K562 (cell line): ENCODE measurements at regions not wholly inside any gene's neighbourhood (a gene's known extent, or its start where the extent isn't known, plus 50 kb on each side); places are given as distances from the start of the nearest gene placed in this dataset.
A peak's percentile ranks its signal among the peaks of the same experiment; 100 is the strongest.

Experiments
- BHLHE40 ChIP-seq: IDR thresholded peaks from 2 replicates; pipeline ENCODE4 v1.6.1; 2011; ENCODE audit warnings: low read length, improper control_type of control experiment
- FOS ChIP-seq: IDR thresholded peaks from 3 replicates; pipeline ENCODE4 v1.6.1; 2011; ENCODE audit not compliant: insufficient read length; ENCODE audit errors: extremely low read depth
- HDAC2 ChIP-seq: fragments of 450-650 bp; IDR thresholded peaks from 2 replicates; pipeline ENCODE4 v1.6.1; 2016; ENCODE audit warnings: mild to moderate bottlenecking
- KLF10 ChIP-seq: fragments of 250-450 bp; sonication (Bioruptor Pico); IDR thresholded peaks from 2 replicates; pipeline ENCODE4 v1.6.1; 2021; ENCODE audit warnings: matching md5 sums
- KLF6 ChIP-seq: fragments of 250-450 bp; sonication (Bioruptor Pico); IDR thresholded peaks from 2 replicates; pipeline ENCODE4 v1.4.0; 2020; ENCODE audit warnings: mild to moderate bottlenecking, moderate library complexity, borderline replicate concordance
- NR2C2 ChIP-seq, 2 experiments: fragments of 200-800 bp in 1 of 2; sonication (Bioruptor generic) in 1 of 2; sonication (generic) in 1 of 2; formaldehyde crosslinking in 1 of 2; IDR thresholded peaks; 2 replicates each; pipeline versions ENCODE4 v1.6.1 to v1.8.0; 2016 to 2022; ENCODE audit warnings: mild to moderate bottlenecking in 1 of 2, missing compliant biosample characterization in 1 of 2, missing genetic modification characterization in 1 of 2, missing genetic modification reagents in 1 of 2
- SPI1 ChIP-seq: IDR thresholded peaks from 2 replicates; pipeline ENCODE4 v1.6.1; 2011; ENCODE audit warnings: low read depth, low read length, control low read depth, borderline replicate concordance
- SRSF3 ChIP-seq: fragments of 200-400 bp; formaldehyde crosslinking; IDR thresholded peaks from 2 replicates; pipeline ENCODE4 v1.6.1; 2016; ENCODE audit warnings: mild to moderate bottlenecking, low read length, moderate library complexity; ENCODE audit not compliant: insufficient read depth
- SUPT5H ChIP-seq: fragments of 450-650 bp; IDR thresholded peaks from 2 replicates; pipeline ENCODE4 v1.6.1; 2016
- TBL1XR1 ChIP-seq, 2 experiments: IDR thresholded peaks; 2 replicates each; pipeline ENCODE4 v1.6.1; 2012; ENCODE audit warnings: improper control_type of control experiment in 2 of 2, low read length in 2 of 2, mild to moderate bottlenecking in 1 of 2
- ZFP1 ChIP-seq: fragments of 450-650 bp; formaldehyde crosslinking; IDR thresholded peaks from 2 replicates; pipeline ENCODE4 v1.4.0; 2020; ENCODE audit warnings: mild to moderate bottlenecking, mixed read lengths
- ZNF133 ChIP-seq: fragments of 250-450 bp; sonication (Bioruptor Pico); IDR thresholded peaks from 2 replicates; pipeline ENCODE4 v1.4.0; 2020; ENCODE audit warnings: mild to moderate bottlenecking
- ZNF197 ChIP-seq: fragments of 200-800 bp; sonication (Bioruptor generic); IDR thresholded peaks from 2 replicates; pipeline ENCODE4 v1.6.1; 2016; ENCODE audit warnings: low read depth, missing genetic modification characterization, missing compliant biosample characterization
- ZNF699 ChIP-seq: fragments of 250-450 bp; sonication (Bioruptor Pico); IDR thresholded peaks from 2 replicates; pipeline ENCODE4 v1.8.0; 2021; ENCODE audit warnings: mild to moderate bottlenecking, moderate library complexity; ENCODE audit not compliant: insufficient replicate concordance
- ZSCAN29 ChIP-seq: fragments of 450-650 bp; IDR thresholded peaks from 2 replicates; pipeline ENCODE4 v1.6.1; 2017
- TF ChIP-seq, protein P1 (sequence below): sonication (generic); formaldehyde crosslinking; IDR thresholded peaks from 2 replicates; pipeline ENCODE4 v1.8.0; 2023; ENCODE audit warnings: missing genetic modification reagents, mild to moderate bottlenecking, borderline replicate concordance
- TF ChIP-seq, protein P2 (sequence below): sonication (generic); formaldehyde crosslinking; IDR thresholded peaks from 2 replicates; pipeline ENCODE4 v1.8.1; 2022; ENCODE audit warnings: missing genetic modification reagents
- TF ChIP-seq, protein P3 (sequence below): sonication (generic); formaldehyde crosslinking; IDR thresholded peaks from 2 replicates; pipeline ENCODE4 v1.8.0; 2023; ENCODE audit warnings: mild to moderate bottlenecking, missing genetic modification reagents
- TF ChIP-seq, protein P4 (sequence below): sonication (generic); formaldehyde crosslinking; IDR thresholded peaks from 2 replicates; pipeline ENCODE4 v1.8.1; 2022; ENCODE audit warnings: missing genetic modification reagents

GRCh38 chr1:157279138-157279801, 141.1 kb upstream of the ETV3 start (continued):
- TF ChIP-seq, protein P1, sequence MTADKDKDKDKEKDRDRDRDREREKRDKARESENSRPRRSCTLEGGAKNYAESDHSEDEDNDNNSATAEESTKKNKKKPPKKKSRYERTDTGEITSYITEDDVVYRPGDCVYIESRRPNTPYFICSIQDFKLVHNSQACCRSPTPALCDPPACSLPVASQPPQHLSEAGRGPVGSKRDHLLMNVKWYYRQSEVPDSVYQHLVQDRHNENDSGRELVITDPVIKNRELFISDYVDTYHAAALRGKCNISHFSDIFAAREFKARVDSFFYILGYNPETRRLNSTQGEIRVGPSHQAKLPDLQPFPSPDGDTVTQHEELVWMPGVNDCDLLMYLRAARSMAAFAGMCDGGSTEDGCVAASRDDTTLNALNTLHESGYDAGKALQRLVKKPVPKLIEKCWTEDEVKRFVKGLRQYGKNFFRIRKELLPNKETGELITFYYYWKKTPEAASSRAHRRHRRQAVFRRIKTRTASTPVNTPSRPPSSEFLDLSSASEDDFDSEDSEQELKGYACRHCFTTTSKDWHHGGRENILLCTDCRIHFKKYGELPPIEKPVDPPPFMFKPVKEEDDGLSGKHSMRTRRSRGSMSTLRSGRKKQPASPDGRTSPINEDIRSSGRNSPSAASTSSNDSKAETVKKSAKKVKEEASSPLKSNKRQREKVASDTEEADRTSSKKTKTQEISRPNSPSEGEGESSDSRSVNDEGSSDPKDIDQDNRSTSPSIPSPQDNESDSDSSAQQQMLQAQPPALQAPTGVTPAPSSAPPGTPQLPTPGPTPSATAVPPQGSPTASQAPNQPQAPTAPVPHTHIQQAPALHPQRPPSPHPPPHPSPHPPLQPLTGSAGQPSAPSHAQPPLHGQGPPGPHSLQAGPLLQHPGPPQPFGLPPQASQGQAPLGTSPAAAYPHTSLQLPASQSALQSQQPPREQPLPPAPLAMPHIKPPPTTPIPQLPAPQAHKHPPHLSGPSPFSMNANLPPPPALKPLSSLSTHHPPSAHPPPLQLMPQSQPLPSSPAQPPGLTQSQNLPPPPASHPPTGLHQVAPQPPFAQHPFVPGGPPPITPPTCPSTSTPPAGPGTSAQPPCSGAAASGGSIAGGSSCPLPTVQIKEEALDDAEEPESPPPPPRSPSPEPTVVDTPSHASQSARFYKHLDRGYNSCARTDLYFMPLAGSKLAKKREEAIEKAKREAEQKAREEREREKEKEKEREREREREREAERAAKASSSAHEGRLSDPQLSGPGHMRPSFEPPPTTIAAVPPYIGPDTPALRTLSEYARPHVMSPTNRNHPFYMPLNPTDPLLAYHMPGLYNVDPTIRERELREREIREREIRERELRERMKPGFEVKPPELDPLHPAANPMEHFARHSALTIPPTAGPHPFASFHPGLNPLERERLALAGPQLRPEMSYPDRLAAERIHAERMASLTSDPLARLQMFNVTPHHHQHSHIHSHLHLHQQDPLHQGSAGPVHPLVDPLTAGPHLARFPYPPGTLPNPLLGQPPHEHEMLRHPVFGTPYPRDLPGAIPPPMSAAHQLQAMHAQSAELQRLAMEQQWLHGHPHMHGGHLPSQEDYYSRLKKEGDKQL, result no peak
- TF ChIP-seq FOS (no peak), BHLHE40 (peak; percentile 65; the same call in 1 of the 2 replicates), TBL1XR1 (IDR thresholded peaks at IDR 0.05; ENCODE audit: low read length in 2 of 2) (peak; percentile 83 to 94; a peak in 2 of 4 replicates), KLF6 (CRISPR knock-in tag) (no peak), SPI1 (no peak), ZSCAN29 (no peak), SRSF3 (no peak), ZNF197 (no peak), ZFP1 (CRISPR knock-in tag) (no peak), SUPT5H (no peak), ZNF133 (CRISPR knock-in tag) (no peak), ZNF699 (CRISPR knock-in tag) (no peak), NR2C2 (CRISPR knock-in tag; IDR thresholded peaks at IDR 0.05) (no peak), NR2C2 (tag; IDR thresholded peaks at IDR 0.05) (no peak), HDAC2 (peak; percentile 87), KLF10 (CRISPR knock-in tag) (no peak)
- TF ChIP-seq, protein P2, sequence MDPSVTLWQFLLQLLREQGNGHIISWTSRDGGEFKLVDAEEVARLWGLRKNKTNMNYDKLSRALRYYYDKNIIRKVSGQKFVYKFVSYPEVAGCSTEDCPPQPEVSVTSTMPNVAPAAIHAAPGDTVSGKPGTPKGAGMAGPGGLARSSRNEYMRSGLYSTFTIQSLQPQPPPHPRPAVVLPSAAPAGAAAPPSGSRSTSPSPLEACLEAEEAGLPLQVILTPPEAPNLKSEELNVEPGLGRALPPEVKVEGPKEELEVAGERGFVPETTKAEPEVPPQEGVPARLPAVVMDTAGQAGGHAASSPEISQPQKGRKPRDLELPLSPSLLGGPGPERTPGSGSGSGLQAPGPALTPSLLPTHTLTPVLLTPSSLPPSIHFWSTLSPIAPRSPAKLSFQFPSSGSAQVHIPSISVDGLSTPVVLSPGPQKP, result no peak
- TF ChIP-seq, protein P3, sequence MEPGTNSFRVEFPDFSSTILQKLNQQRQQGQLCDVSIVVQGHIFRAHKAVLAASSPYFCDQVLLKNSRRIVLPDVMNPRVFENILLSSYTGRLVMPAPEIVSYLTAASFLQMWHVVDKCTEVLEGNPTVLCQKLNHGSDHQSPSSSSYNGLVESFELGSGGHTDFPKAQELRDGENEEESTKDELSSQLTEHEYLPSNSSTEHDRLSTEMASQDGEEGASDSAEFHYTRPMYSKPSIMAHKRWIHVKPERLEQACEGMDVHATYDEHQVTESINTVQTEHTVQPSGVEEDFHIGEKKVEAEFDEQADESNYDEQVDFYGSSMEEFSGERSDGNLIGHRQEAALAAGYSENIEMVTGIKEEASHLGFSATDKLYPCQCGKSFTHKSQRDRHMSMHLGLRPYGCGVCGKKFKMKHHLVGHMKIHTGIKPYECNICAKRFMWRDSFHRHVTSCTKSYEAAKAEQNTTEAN (CRISPR knock-in tag), result no peak
- TF ChIP-seq, protein P4, sequence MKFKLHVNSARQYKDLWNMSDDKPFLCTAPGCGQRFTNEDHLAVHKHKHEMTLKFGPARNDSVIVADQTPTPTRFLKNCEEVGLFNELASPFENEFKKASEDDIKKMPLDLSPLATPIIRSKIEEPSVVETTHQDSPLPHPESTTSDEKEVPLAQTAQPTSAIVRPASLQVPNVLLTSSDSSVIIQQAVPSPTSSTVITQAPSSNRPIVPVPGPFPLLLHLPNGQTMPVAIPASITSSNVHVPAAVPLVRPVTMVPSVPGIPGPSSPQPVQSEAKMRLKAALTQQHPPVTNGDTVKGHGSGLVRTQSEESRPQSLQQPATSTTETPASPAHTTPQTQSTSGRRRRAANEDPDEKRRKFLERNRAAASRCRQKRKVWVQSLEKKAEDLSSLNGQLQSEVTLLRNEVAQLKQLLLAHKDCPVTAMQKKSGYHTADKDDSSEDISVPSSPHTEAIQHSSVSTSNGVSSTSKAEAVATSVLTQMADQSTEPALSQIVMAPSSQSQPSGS (CRISPR knock-in tag), result no peak
